ENCODE measurements at regions not wholly inside any gene's neighbourhood (a gene's known extent, or its start where the extent isn't known, plus 50 kb on each side); places are given as distances from the start of the nearest gene placed in this dataset.

DNA sequence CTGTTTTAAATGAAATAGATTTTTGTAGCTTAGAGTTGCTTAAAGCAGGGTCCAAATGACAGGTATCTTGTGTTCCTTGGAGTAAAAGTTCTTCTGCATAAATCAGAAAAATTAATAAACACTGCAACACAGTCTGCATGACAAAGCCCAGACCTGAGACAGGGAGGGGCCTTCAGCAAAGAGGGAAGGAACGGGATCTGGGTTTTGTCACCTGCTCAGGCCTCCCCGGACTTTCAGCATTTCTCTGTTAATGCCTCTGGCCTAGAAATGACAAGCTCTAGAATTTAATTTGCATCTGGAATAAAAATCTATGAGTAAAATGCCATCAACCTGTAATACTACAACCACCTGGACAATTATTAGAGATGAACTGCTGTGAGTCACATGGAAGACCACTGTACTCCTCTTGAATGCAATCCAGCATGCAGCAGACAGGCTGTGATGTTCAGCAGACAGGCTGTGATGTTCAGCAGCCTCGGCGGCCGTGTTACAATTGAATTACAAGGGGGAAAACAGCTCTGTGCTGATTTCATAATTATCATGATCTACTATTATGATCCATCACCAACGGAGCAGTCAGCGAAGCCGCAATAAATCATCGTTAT lies 170.2 kb downstream of the TOX3 start:
- Histone ChIP-seq H3K9me3 (no peaks in the 10 kb centered on the region), H3K4me3 (no peak overlapping the region), H3K36me3 (no peaks in the 10 kb centered on the region), H3K4me1 (ENCODE audit: control insufficient read depth in 1 of 2, low read depth in 2 of 2) (no peaks in the 10 kb centered on the region), H3K27ac (no peak overlapping the region), H3K27me3 (replicated peaks; ENCODE audit: insufficient read depth) (no peaks in the 10 kb centered on the region)
- DNase-seq (ENCODE audit: low spot score) (no peak), ATAC-seq (ENCODE audit: insufficient number of reproducible peaks, low FRiP score, low read depth) (no peak)
- TF ChIP-seq, protein P1, sequence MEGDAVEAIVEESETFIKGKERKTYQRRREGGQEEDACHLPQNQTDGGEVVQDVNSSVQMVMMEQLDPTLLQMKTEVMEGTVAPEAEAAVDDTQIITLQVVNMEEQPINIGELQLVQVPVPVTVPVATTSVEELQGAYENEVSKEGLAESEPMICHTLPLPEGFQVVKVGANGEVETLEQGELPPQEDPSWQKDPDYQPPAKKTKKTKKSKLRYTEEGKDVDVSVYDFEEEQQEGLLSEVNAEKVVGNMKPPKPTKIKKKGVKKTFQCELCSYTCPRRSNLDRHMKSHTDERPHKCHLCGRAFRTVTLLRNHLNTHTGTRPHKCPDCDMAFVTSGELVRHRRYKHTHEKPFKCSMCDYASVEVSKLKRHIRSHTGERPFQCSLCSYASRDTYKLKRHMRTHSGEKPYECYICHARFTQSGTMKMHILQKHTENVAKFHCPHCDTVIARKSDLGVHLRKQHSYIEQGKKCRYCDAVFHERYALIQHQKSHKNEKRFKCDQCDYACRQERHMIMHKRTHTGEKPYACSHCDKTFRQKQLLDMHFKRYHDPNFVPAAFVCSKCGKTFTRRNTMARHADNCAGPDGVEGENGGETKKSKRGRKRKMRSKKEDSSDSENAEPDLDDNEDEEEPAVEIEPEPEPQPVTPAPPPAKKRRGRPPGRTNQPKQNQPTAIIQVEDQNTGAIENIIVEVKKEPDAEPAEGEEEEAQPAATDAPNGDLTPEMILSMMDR (IDR thresholded peaks at IDR 0.05): no peak

DNA sequence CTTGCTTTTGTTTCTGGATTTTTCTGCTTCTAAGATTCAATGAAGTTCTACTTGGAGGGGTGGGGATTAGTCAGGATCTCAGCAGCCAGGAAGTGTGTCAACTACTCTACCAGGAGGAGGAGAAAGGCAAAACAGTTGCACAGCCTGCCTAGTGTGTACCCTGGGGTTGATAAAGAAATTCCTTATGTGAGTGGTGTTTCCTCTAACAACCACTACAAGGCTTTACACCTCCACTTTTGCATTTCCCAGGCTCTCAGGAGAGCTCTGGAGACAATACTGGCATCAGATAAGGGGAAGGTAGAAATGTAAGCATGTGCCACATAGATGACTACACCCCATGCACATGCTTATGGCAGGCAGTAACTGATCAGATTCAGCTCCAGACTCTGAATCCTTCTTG lies 174.6 kb downstream of the TOX3 start:
- no peaks in the 10 kb centered on the region for H3K36me3 ChIP-seq
- H3K4me3 ChIP-seq: no peak overlapping the region
- no peak overlapping the region for H3K27ac ChIP-seq
- DNase-seq (ENCODE audit: low spot score): no peak
- H3K9me3 ChIP-seq: no peaks in the 10 kb centered on the region
- TF ChIP-seq, protein P1 (IDR thresholded peaks at IDR 0.05): no peak
- H3K4me1 ChIP-seq (ENCODE audit: control insufficient read depth in 1 of 2, low read depth in 2 of 2): no peaks in the 10 kb centered on the region
- no peak for ATAC-seq (ENCODE audit: insufficient number of reproducible peaks, low FRiP score, low read depth)
- H3K27me3 ChIP-seq (replicated peaks; ENCODE audit: insufficient read depth): no peaks in the 10 kb centered on the region

DNA sequence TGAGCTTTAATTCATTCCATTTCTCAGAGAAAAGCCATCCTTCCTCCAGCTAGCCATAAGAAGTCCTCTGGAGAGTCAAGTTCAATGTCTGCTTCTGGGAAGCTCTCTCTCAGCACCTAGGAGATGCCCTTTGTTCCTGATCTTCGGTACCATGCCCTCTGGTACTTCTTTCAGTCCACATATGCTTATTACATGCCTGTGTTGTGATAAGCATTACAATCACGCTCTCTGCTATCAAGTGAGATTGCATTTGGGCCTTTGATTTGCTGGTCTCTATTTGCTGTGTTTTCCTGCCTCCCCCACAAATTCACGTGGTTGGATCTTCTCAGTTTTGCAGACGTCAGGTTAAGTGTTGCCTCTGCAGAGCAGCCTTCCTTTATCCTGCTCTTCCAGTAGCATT lies 178.1 kb downstream of the TOX3 start:
- Histone ChIP-seq H3K4me3 (no peak overlapping the region), H3K27ac (no peak overlapping the region), H3K9me3 (no peaks in the 10 kb centered on the region), H3K27me3 (replicated peaks; ENCODE audit: insufficient read depth) (no peaks in the 10 kb centered on the region), H3K4me1 (ENCODE audit: control insufficient read depth in 1 of 2, low read depth in 2 of 2) (no peaks in the 10 kb centered on the region), H3K36me3 (no peaks in the 10 kb centered on the region)
- TF ChIP-seq, protein P1 (IDR thresholded peaks at IDR 0.05): no peak
- ATAC-seq (ENCODE audit: insufficient number of reproducible peaks, low FRiP score, low read depth) (no peak), DNase-seq (ENCODE audit: low spot score) (no peak)

DNA sequence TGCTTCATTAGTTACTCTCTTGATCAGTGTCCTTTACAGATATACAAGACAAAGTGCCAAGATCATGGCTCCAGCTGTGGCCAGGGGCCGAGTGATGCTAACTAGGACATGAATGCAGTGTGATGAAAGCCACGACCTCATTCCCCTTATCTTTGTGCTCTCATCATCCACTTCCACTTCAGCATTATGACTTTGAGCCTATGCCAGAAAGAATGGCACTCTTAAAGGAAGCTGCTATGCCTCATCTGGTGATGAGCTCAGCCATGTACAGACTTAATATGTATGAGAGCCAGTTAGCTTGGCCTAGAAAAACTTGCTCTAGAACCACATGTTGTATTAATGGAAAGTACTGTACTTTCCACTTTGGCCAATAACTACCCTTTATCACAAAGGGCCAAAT lies 179.1 kb downstream of the TOX3 start:
- H3K4me3 ChIP-seq: no peak overlapping the region
- no peaks in the 10 kb centered on the region for H3K27me3 ChIP-seq (replicated peaks; ENCODE audit: insufficient read depth)
- no peak for ATAC-seq (ENCODE audit: insufficient number of reproducible peaks, low FRiP score, low read depth)
- H3K27ac ChIP-seq: no peak overlapping the region
- DNase-seq (ENCODE audit: low spot score): no peak
- H3K4me1 ChIP-seq (ENCODE audit: control insufficient read depth in 1 of 2, low read depth in 2 of 2): no peaks in the 10 kb centered on the region
- no peaks in the 10 kb centered on the region for H3K36me3 ChIP-seq
- TF ChIP-seq, protein P1 (IDR thresholded peaks at IDR 0.05): no peak
- no peaks in the 10 kb centered on the region for H3K9me3 ChIP-seq

GRCh38 chr16:52366983-52367382 lies 180.0 kb downstream of the TOX3 start:
- no peak for ATAC-seq (ENCODE audit: insufficient number of reproducible peaks, low FRiP score, low read depth)
- no peak overlapping the region for H3K27ac ChIP-seq
- no peaks in the 10 kb centered on the region for H3K9me3 ChIP-seq
- no peaks in the 10 kb centered on the region for H3K36me3 ChIP-seq
- no peak overlapping the region for H3K4me3 ChIP-seq
- TF ChIP-seq, protein P1 (IDR thresholded peaks at IDR 0.05): no peak
- no peaks in the 10 kb centered on the region for H3K27me3 ChIP-seq (replicated peaks; ENCODE audit: insufficient read depth)
- H3K4me1 ChIP-seq (ENCODE audit: control insufficient read depth in 1 of 2, low read depth in 2 of 2): no peaks in the 10 kb centered on the region
- no peak for DNase-seq (ENCODE audit: low spot score)

All from thoracic aorta (tissue), 2 donors.